ENCODE measurements at regions not wholly inside any gene's neighbourhood (a gene's known extent, or its start where the extent isn't known, plus 50 kb on each side); places are given as distances from the start of the nearest gene placed in this dataset.

DNA sequence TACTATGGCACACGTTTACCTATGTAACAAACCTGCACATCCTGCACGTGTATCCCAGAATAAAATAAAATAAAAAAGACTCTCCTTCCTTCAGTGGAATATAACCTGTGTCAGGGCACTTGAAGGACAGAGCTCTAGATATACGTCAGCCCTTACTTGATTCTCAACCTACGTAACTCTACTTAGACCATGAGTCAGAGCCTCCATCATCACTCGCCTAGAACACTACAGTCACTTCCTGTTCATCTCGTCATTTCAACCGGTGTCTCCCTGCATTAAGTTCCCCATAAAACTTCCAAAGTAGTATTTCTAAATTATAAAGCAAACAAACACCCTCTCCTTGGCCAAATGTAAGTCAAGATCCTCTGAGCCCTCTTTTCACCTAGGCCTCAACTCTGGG is 243.5 kb upstream of the CCNG1 start:
- H3K4me3 Mint-ChIP-seq: no peak overlapping the region
- DNase-seq (ENCODE audit: low spot score): no peak
- no peak for TF ChIP-seq ESRRA (CRISPR knock-in tag; IDR thresholded peaks at IDR 0.05; ENCODE audit: borderline replicate concordance)
- TF ChIP-seq TCF7 (CRISPR knock-in tag; IDR thresholded peaks at IDR 0.05; ENCODE audit: low read depth): no peak
- TF ChIP-seq, protein P1, sequence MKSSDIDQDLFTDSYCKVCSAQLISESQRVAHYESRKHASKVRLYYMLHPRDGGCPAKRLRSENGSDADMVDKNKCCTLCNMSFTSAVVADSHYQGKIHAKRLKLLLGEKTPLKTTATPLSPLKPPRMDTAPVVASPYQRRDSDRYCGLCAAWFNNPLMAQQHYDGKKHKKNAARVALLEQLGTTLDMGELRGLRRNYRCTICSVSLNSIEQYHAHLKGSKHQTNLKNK (CRISPR knock-in tag; IDR thresholded peaks at IDR 0.05): no peak
- no peak for TF ChIP-seq ATF1 (CRISPR knock-in tag; IDR thresholded peaks at IDR 0.05)
- no peak for TF ChIP-seq RORB (CRISPR knock-in tag; IDR thresholded peaks at IDR 0.05)
- TF ChIP-seq, protein P2, sequence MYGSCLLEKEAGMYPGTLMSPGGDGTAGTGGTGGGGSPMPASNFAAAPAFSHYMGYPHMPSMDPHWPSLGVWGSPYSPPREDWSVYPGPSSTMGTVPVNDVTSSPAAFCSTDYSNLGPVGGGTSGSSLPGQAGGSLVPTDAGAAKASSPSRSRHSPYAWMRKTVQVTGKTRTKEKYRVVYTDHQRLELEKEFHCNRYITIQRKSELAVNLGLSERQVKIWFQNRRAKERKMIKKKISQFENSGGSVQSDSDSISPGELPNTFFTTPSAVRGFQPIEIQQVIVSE (CRISPR knock-in tag; IDR thresholded peaks at IDR 0.05; ENCODE audit: borderline replicate concordance): no peak
- TF ChIP-seq, protein P3, sequence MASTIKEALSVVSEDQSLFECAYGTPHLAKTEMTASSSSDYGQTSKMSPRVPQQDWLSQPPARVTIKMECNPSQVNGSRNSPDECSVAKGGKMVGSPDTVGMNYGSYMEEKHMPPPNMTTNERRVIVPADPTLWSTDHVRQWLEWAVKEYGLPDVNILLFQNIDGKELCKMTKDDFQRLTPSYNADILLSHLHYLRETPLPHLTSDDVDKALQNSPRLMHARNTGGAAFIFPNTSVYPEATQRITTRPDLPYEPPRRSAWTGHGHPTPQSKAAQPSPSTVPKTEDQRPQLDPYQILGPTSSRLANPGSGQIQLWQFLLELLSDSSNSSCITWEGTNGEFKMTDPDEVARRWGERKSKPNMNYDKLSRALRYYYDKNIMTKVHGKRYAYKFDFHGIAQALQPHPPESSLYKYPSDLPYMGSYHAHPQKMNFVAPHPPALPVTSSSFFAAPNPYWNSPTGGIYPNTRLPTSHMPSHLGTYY (CRISPR knock-in tag; IDR thresholded peaks at IDR 0.05): no peak
- no peak for TF ChIP-seq ZNF416 (CRISPR knock-in tag; IDR thresholded peaks at IDR 0.05)
- no peak for TF ChIP-seq NR1H2 (CRISPR knock-in tag; IDR thresholded peaks at IDR 0.05)
- ATAC-seq: no peak
- H3K27me3 Mint-ChIP-seq (ENCODE audit: low read depth): no peaks in the 10 kb centered on the region
- ChIA-PET POLR2A (no interaction called here), CTCF (no interaction called here)
- H3K4me1 Mint-ChIP-seq: peaks cover 12% of the 10 kb centered on the region
- H3K9me3 Mint-ChIP-seq: no peaks in the 10 kb centered on the region
- no peak overlapping the region for H3K27ac Mint-ChIP-seq
- no peaks in the 10 kb centered on the region for H3K36me3 Mint-ChIP-seq

DNA sequence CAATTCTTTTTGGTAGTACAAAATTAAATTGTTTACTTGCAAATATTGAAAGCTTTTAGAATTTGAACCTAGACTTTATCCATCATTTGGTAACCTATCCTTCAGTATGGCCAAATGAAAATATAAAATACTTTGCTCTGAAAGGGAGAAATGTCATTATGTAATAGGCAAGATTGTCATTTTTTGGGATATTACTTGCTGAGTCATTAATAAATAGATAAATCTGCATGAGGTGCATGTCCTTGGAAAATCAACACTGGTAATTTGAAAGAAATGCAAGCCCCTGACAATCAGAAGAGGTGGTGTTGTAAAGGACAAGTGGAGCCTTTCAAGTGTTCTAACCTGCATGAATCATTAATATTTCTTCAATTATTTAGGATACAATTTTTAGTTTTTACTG is 231.8 kb upstream of the CCNG1 start:
- Mint-ChIP-seq H3K4me1 (no peaks in the 10 kb centered on the region), H3K4me3 (no peak overlapping the region), H3K27ac (no peak overlapping the region), H3K36me3 (no peaks in the 10 kb centered on the region), H3K27me3 (ENCODE audit: low read depth) (no peaks in the 10 kb centered on the region), H3K9me3 (peaks cover 2% of the 10 kb centered on the region; the same call in 1 of the 2 replicates)
- TF ChIP-seq SP1 (CRISPR knock-in tag; conservative IDR thresholded peaks at IDR 0.05) (no peak), RORB (CRISPR knock-in tag; IDR thresholded peaks at IDR 0.05) (no peak), FOXJ3 (CRISPR knock-in tag; IDR thresholded peaks at IDR 0.05; ENCODE audit: borderline replicate concordance) (no peak), NR3C1 (CRISPR knock-in tag; conservative IDR thresholded peaks at IDR 0.05; ENCODE audit: low read depth) (no peak), OVOL2 (CRISPR knock-in tag; IDR thresholded peaks at IDR 0.05; ENCODE audit: borderline replicate concordance) (no peak), ZNF138 (CRISPR knock-in tag; conservative IDR thresholded peaks at IDR 0.05) (no peak), JUN (CRISPR knock-in tag; IDR thresholded peaks at IDR 0.05) (no peak), ZNF416 (CRISPR knock-in tag; IDR thresholded peaks at IDR 0.05) (no peak)
- TF ChIP-seq, protein P4, sequence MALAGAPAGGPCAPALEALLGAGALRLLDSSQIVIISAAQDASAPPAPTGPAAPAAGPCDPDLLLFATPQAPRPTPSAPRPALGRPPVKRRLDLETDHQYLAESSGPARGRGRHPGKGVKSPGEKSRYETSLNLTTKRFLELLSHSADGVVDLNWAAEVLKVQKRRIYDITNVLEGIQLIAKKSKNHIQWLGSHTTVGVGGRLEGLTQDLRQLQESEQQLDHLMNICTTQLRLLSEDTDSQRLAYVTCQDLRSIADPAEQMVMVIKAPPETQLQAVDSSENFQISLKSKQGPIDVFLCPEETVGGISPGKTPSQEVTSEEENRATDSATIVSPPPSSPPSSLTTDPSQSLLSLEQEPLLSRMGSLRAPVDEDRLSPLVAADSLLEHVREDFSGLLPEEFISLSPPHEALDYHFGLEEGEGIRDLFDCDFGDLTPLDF (CRISPR knock-in tag; IDR thresholded peaks at IDR 0.05): no peak
- no peak for ATAC-seq
- DNase-seq (ENCODE audit: low spot score): no peak
- CTCF ChIA-PET: no interaction called here
- POLR2A ChIA-PET: no interaction called here

DNA sequence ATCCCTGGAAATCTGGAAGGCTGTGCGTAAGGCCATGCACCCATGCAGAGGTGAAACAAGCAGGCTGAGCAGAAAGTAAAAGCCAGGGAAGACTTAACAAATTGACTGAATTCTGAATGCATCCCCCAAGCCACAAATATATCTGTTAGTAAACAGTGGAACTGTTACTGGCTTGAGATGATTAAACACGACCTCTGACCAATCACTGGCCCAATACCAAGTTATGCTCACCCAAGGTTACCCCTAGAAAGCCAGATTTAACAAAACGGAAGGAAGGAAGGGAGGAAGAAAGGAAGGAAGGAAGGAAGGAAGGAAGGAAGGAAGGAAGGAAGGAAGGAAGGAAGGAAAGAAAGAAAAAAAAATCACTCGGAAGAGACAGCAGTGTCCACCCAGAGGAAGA is 215.8 kb upstream of the CCNG1 start:
- ChIA-PET CTCF (no interaction called here), POLR2A (no interaction called here)
- Mint-ChIP-seq H3K9me3 (no peaks in the 10 kb centered on the region), H3K36me3 (no peaks in the 10 kb centered on the region), H3K4me1 (no peaks in the 10 kb centered on the region), H3K27ac (no peak overlapping the region), H3K4me3 (no peak overlapping the region), H3K27me3 (ENCODE audit: low read depth) (no peaks in the 10 kb centered on the region)
- ATAC-seq (no peak), DNase-seq (ENCODE audit: low spot score) (no peak)
- TF ChIP-seq FOXJ3 (CRISPR knock-in tag; IDR thresholded peaks at IDR 0.05; ENCODE audit: borderline replicate concordance): no peak
- no peak for TF ChIP-seq TCF7 (CRISPR knock-in tag; IDR thresholded peaks at IDR 0.05; ENCODE audit: low read depth)
- no peak for TF ChIP-seq ZBTB21 (CRISPR knock-in tag; IDR thresholded peaks at IDR 0.05; ENCODE audit: borderline replicate concordance)

DNA sequence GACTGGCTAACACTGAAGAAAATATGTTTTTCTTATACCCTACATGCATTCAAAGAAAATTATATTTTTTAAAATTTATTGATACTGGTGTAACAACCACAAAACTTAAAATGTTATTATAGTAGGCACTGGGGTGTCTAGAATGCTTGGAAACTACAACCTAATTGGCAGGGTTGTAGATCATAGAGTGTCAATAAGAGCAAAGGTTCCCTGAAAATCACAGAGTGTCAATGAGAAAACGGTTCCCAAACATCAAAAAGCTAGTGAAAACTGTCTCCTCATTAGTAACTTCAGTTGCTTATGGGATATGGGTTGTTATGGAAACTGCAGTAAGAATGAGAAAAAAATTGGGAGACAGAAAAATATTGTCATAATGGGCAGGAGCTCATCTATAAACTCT is 214.4 kb upstream of the CCNG1 start:
- ChIA-PET CTCF (interaction anchor here (0.7 kb wide), 1 partner anchor 185 kb away, joined by 3 read pairs; no protein-coding TSS in a partner anchor), POLR2A (interaction anchor here (0.6 kb wide), 1 partner anchor 154 kb away, joined by 3 read pairs; no protein-coding TSS in a partner anchor)
- Mint-ChIP-seq H3K27ac (no peak overlapping the region), H3K4me1 (no peaks in the 10 kb centered on the region), H3K27me3 (ENCODE audit: low read depth) (no peaks in the 10 kb centered on the region), H3K4me3 (no peak overlapping the region), H3K36me3 (no peaks in the 10 kb centered on the region), H3K9me3 (no peaks in the 10 kb centered on the region)
- no peak for DNase-seq (ENCODE audit: low spot score)
- ATAC-seq: no peak
- TF ChIP-seq, protein P5, sequence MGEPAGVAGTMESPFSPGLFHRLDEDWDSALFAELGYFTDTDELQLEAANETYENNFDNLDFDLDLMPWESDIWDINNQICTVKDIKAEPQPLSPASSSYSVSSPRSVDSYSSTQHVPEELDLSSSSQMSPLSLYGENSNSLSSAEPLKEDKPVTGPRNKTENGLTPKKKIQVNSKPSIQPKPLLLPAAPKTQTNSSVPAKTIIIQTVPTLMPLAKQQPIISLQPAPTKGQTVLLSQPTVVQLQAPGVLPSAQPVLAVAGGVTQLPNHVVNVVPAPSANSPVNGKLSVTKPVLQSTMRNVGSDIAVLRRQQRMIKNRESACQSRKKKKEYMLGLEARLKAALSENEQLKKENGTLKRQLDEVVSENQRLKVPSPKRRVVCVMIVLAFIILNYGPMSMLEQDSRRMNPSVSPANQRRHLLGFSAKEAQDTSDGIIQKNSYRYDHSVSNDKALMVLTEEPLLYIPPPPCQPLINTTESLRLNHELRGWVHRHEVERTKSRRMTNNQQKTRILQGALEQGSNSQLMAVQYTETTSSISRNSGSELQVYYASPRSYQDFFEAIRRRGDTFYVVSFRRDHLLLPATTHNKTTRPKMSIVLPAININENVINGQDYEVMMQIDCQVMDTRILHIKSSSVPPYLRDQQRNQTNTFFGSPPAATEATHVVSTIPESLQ (CRISPR knock-in tag; IDR thresholded peaks at IDR 0.05): no peak
- TF ChIP-seq ZNF219 (CRISPR knock-in tag; IDR thresholded peaks at IDR 0.05; ENCODE audit: borderline replicate concordance): no peak
- TF ChIP-seq, protein P6, sequence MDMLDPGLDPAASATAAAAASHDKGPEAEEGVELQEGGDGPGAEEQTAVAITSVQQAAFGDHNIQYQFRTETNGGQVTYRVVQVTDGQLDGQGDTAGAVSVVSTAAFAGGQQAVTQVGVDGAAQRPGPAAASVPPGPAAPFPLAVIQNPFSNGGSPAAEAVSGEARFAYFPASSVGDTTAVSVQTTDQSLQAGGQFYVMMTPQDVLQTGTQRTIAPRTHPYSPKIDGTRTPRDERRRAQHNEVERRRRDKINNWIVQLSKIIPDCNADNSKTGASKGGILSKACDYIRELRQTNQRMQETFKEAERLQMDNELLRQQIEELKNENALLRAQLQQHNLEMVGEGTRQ (CRISPR knock-in tag; IDR thresholded peaks at IDR 0.05): no peak
- no peak for TF ChIP-seq JUN (CRISPR knock-in tag; IDR thresholded peaks at IDR 0.05)
- TF ChIP-seq, protein P1 (CRISPR knock-in tag; IDR thresholded peaks at IDR 0.05): no peak
- TF ChIP-seq, protein P7, sequence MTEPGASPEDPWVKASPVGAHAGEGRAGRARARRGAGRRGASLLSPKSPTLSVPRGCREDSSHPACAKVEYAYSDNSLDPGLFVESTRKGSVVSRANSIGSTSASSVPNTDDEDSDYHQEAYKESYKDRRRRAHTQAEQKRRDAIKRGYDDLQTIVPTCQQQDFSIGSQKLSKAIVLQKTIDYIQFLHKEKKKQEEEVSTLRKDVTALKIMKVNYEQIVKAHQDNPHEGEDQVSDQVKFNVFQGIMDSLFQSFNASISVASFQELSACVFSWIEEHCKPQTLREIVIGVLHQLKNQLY (CRISPR knock-in tag; IDR thresholded peaks at IDR 0.05): no peak
- no peak for TF ChIP-seq SOX15 (CRISPR knock-in tag; IDR thresholded peaks at IDR 0.05)
- no peak for TF ChIP-seq CREB1 (CRISPR knock-in tag; IDR thresholded peaks at IDR 0.05)

All from WTC11 (cell line).